ENCODE measurements at regions not wholly inside any gene's neighbourhood (a gene's known extent, or its start where the extent isn't known, plus 50 kb on each side); places are given as distances from the start of the nearest gene placed in this dataset.
"Not testable (repeated sequence)": the region's sequence is repeated elsewhere in the genome, so short reads cannot be mapped to it uniquely, and the experiment has no call there.

GRCh38 chr7:149566103-149566502 lies 68.5 kb upstream of the ZNF746 start:
- peaks cover 14% of the 10 kb centered on the region for H3K9me3 ChIP-seq (ENCODE audit: control insufficient read depth, low read depth, low read length)
- H3K4me3 ChIP-seq (ENCODE audit: low read length), result no peak overlapping the region
- no peaks in the 10 kb centered on the region for H3K27me3 ChIP-seq (ENCODE audit: control insufficient read depth, insufficient read depth, low read length)
- DNase-seq, result no peak
- no CpG with 5 or more reads among the region's 3 CpGs for WGBS (ENCODE audit: insufficient coverage, low lambda C conversion rate)
- no peaks in the 10 kb centered on the region for H3K4me1 ChIP-seq (ENCODE audit: control insufficient read depth, insufficient read depth, low read length)
- no peak overlapping the region for H3K27ac ChIP-seq (ENCODE audit: low read length)
- H3K36me3 ChIP-seq (ENCODE audit: control insufficient read depth, insufficient read depth, low read length), result peaks cover 32% of the 10 kb centered on the region

GRCh38 chr7:149565096-149565382 lies 67.4 kb upstream of the ZNF746 start:
- no peak for DNase-seq
- Histone ChIP-seq H3K27ac (ENCODE audit: low read length) (no peak overlapping the region), H3K4me3 (ENCODE audit: low read length) (no peak overlapping the region), H3K36me3 (ENCODE audit: control insufficient read depth, insufficient read depth, low read length) (peaks cover 37% of the 10 kb centered on the region), H3K9me3 (ENCODE audit: control insufficient read depth, low read depth, low read length) (peaks cover 7% of the 10 kb centered on the region), H3K27me3 (ENCODE audit: control insufficient read depth, insufficient read depth, low read length) (no peaks in the 10 kb centered on the region), H3K4me1 (ENCODE audit: control insufficient read depth, insufficient read depth, low read length) (no peaks in the 10 kb centered on the region)
- 100% methylated on average over 1 of the region's 1 CpG for WGBS (ENCODE audit: insufficient coverage, low lambda C conversion rate)

GRCh38 chr7:149564340-149565095 lies 66.9 kb upstream of the ZNF746 start:
- 92% methylated on average over 2 of the region's 4 CpGs for WGBS (ENCODE audit: insufficient coverage, low lambda C conversion rate)
- no peak overlapping the region for H3K4me3 ChIP-seq (ENCODE audit: low read length)
- peaks cover 41% of the 10 kb centered on the region for H3K36me3 ChIP-seq (ENCODE audit: control insufficient read depth, insufficient read depth, low read length)
- no peak overlapping the region for H3K27ac ChIP-seq (ENCODE audit: low read length)
- peaks cover 3% of the 10 kb centered on the region for H3K9me3 ChIP-seq (ENCODE audit: control insufficient read depth, low read depth, low read length)
- DNase-seq, result no peak
- no peaks in the 10 kb centered on the region for H3K27me3 ChIP-seq (ENCODE audit: control insufficient read depth, insufficient read depth, low read length)
- H3K4me1 ChIP-seq (ENCODE audit: control insufficient read depth, insufficient read depth, low read length), result no peaks in the 10 kb centered on the region

GRCh38 chr7:149562602-149563001 lies 65.0 kb upstream of the ZNF746 start:
- Histone ChIP-seq H3K27me3 (ENCODE audit: control insufficient read depth, insufficient read depth, low read length) (no peaks in the 10 kb centered on the region), H3K4me1 (ENCODE audit: control insufficient read depth, insufficient read depth, low read length) (no peaks in the 10 kb centered on the region), H3K27ac (ENCODE audit: low read length) (no peak overlapping the region), H3K4me3 (ENCODE audit: low read length) (no peak overlapping the region), H3K36me3 (ENCODE audit: control insufficient read depth, insufficient read depth, low read length) (peaks cover 46% of the 10 kb centered on the region), H3K9me3 (ENCODE audit: control insufficient read depth, low read depth, low read length) (no peaks in the 10 kb centered on the region)
- 40% methylated on average over 1 of the region's 4 CpGs for WGBS (ENCODE audit: insufficient coverage, low lambda C conversion rate)
- DNase-seq, result no peak

- Histone ChIP-seq H3K9me3 (ENCODE audit: control insufficient read depth, low read depth, low read length) (no peaks in the 10 kb centered on the region), H3K4me1 (ENCODE audit: control insufficient read depth, insufficient read depth, low read length) (no peaks in the 10 kb centered on the region), H3K27me3 (ENCODE audit: control insufficient read depth, insufficient read depth, low read length) (no peaks in the 10 kb centered on the region), H3K4me3 (ENCODE audit: low read length) (no peak overlapping the region), H3K27ac (ENCODE audit: low read length) (no peak overlapping the region), H3K36me3 (ENCODE audit: control insufficient read depth, insufficient read depth, low read length) (peaks cover 46% of the 10 kb centered on the region)
- 90% methylated on average over 2 of the region's 3 CpGs for WGBS (ENCODE audit: insufficient coverage, low lambda C conversion rate)
- DNase-seq, result no peak
These were observed 63.5 kb upstream of the ZNF746 start for GRCh38 chr7:149561072-149561471.

- no CpG with 5 or more reads among the region's 4 CpGs for WGBS (ENCODE audit: insufficient coverage, low lambda C conversion rate)
- Histone ChIP-seq H3K9me3 (ENCODE audit: control insufficient read depth, low read depth, low read length) (no peaks in the 10 kb centered on the region), H3K27ac (ENCODE audit: low read length) (no peak overlapping the region), H3K4me1 (ENCODE audit: control insufficient read depth, insufficient read depth, low read length) (no peaks in the 10 kb centered on the region), H3K4me3 (ENCODE audit: low read length) (no peak overlapping the region), H3K36me3 (ENCODE audit: control insufficient read depth, insufficient read depth, low read length) (peaks cover 45% of the 10 kb centered on the region), H3K27me3 (ENCODE audit: control insufficient read depth, insufficient read depth, low read length) (no peaks in the 10 kb centered on the region)
- no peak for DNase-seq
These were observed 62.1 kb upstream of the ZNF746 start for GRCh38 chr7:149559711-149560110.

- no CpG with 5 or more reads among the region's 6 CpGs for WGBS (ENCODE audit: insufficient coverage, low lambda C conversion rate)
- Histone ChIP-seq H3K27ac (ENCODE audit: low read length) (no peak overlapping the region), H3K4me3 (ENCODE audit: low read length) (no peak overlapping the region), H3K4me1 (ENCODE audit: control insufficient read depth, insufficient read depth, low read length) (no peaks in the 10 kb centered on the region), H3K36me3 (ENCODE audit: control insufficient read depth, insufficient read depth, low read length) (peaks cover 41% of the 10 kb centered on the region), H3K27me3 (ENCODE audit: control insufficient read depth, insufficient read depth, low read length) (no peaks in the 10 kb centered on the region), H3K9me3 (ENCODE audit: control insufficient read depth, low read depth, low read length) (peaks cover 9% of the 10 kb centered on the region)
- no peak for DNase-seq
These were observed 60.7 kb upstream of the ZNF746 start for GRCh38 chr7:149558149-149558861.

GRCh38 chr7:149556525-149556924 lies 58.9 kb upstream of the ZNF746 start:
- H3K9me3 ChIP-seq (ENCODE audit: control insufficient read depth, low read depth, low read length), result peaks cover 11% of the 10 kb centered on the region
- H3K4me3 ChIP-seq (ENCODE audit: low read length), result not testable (repeated sequence)
- WGBS (ENCODE audit: insufficient coverage, low lambda C conversion rate), result no CpG with 5 or more reads among the region's 4 CpGs

GRCh38 chr7:149554821-149555220 lies 57.2 kb upstream of the ZNF746 start:
- H3K27me3 ChIP-seq (ENCODE audit: control insufficient read depth, insufficient read depth, low read length); H3K27ac ChIP-seq (ENCODE audit: low read length); DNase-seq; H3K4me3 ChIP-seq (ENCODE audit: low read length); H3K4me1 ChIP-seq (ENCODE audit: control insufficient read depth, insufficient read depth, low read length): not testable (repeated sequence)
- peaks cover 56% of the 10 kb centered on the region for H3K36me3 ChIP-seq (ENCODE audit: control insufficient read depth, insufficient read depth, low read length)
- WGBS (ENCODE audit: insufficient coverage, low lambda C conversion rate), result no CpG with 5 or more reads among the region's 31 CpGs
- peaks cover 11% of the 10 kb centered on the region for H3K9me3 ChIP-seq (ENCODE audit: control insufficient read depth, low read depth, low read length)

More at GRCh38 chr7:149556525-149556924, 58.9 kb upstream of the ZNF746 start:
- H3K36me3 ChIP-seq (ENCODE audit: control insufficient read depth, insufficient read depth, low read length), result peaks cover 47% of the 10 kb centered on the region
- not testable (repeated sequence) for H3K27me3 ChIP-seq (ENCODE audit: control insufficient read depth, insufficient read depth, low read length); H3K4me1 ChIP-seq (ENCODE audit: control insufficient read depth, insufficient read depth, low read length); DNase-seq; H3K27ac ChIP-seq (ENCODE audit: low read length)

- peaks cover 11% of the 10 kb centered on the region for H3K9me3 ChIP-seq (ENCODE audit: control insufficient read depth, low read depth, low read length)
- H3K4me1 ChIP-seq (ENCODE audit: control insufficient read depth, insufficient read depth, low read length); H3K4me3 ChIP-seq (ENCODE audit: low read length); DNase-seq; H3K27ac ChIP-seq (ENCODE audit: low read length); H3K27me3 ChIP-seq (ENCODE audit: control insufficient read depth, insufficient read depth, low read length): not testable (repeated sequence)
- no CpG with 5 or more reads among the region's 27 CpGs for WGBS (ENCODE audit: insufficient coverage, low lambda C conversion rate)
- H3K36me3 ChIP-seq (ENCODE audit: control insufficient read depth, insufficient read depth, low read length), result peaks cover 61% of the 10 kb centered on the region
These were observed 56.4 kb upstream of the ZNF746 start for GRCh38 chr7:149553991-149554390.

GRCh38 chr7:149552799-149553198 lies 55.2 kb upstream of the ZNF746 start:
- Histone ChIP-seq H3K4me3 (ENCODE audit: low read length) (no peak overlapping the region), H3K4me1 (ENCODE audit: control insufficient read depth, insufficient read depth, low read length) (no peaks in the 10 kb centered on the region), H3K36me3 (ENCODE audit: control insufficient read depth, insufficient read depth, low read length) (peaks cover 62% of the 10 kb centered on the region), H3K27me3 (ENCODE audit: control insufficient read depth, insufficient read depth, low read length) (no peaks in the 10 kb centered on the region), H3K9me3 (ENCODE audit: control insufficient read depth, low read depth, low read length) (peaks cover 14% of the 10 kb centered on the region), H3K27ac (ENCODE audit: low read length) (no peak overlapping the region)
- WGBS (ENCODE audit: insufficient coverage, low lambda C conversion rate), result 100% methylated on average over 3 of the region's 3 CpGs
- no peak for DNase-seq
